Putamen (tissue), 1 donor: ENCODE measurements at regions not wholly inside any gene's neighbourhood (a gene's known extent, or its start where the extent isn't known, plus 50 kb on each side); places are given as distances from the start of the nearest gene placed in this dataset.
"Not testable (repeated sequence)": the region's sequence is repeated elsewhere in the genome, so short reads cannot be mapped to it uniquely, and the experiment has no call there.

Experiments
- DNase-seq: peaks from one replicate; pipeline ENCODE4 v3.0.0-alpha.2; 2016; ENCODE audit warnings: low spot score

GRCh38 chr5:131005963-131006684 is 158.9 kb downstream of the HINT1 start:
- DNase-seq, result no peak

GRCh38 chr5:131001507-131001906 is 163.5 kb downstream of the HINT1 start:
- no peak for DNase-seq

- no peak for DNase-seq
Observed at GRCh38 chr5:131000289-131000688, 164.8 kb downstream of the HINT1 start.

- DNase-seq, result not testable (repeated sequence)
Observed at GRCh38 chr5:130996720-130997119, 168.3 kb downstream of the HINT1 start.

- no peak for DNase-seq
Observed at GRCh38 chr5:130995851-130996250, 169.2 kb downstream of the HINT1 start.

GRCh38 chr5:130995254-130995515 is 169.9 kb downstream of the HINT1 start:
- no peak for DNase-seq

GRCh38 chr5:130994496-130995253 is 170.4 kb downstream of the HINT1 start:
- DNase-seq, result no peak

- DNase-seq, result no peak
Observed at GRCh38 chr5:130992621-130993020, 172.4 kb downstream of the HINT1 start.

GRCh38 chr5:130992095-130992494 is 173.0 kb downstream of the HINT1 start:
- no peak for DNase-seq

GRCh38 chr5:130985776-130986175 is 179.3 kb downstream of the HINT1 start:
- DNase-seq, result no peak

- DNase-seq, result no peak
Observed at GRCh38 chr5:130981663-130982062, 183.4 kb downstream of the HINT1 start.

GRCh38 chr5:130978475-130978874 is 186.6 kb downstream of the HINT1 start:
- DNase-seq, result peak; percentile 9

GRCh38 chr5:130976493-130976892 is 188.6 kb downstream of the HINT1 start:
- no peak for DNase-seq

GRCh38 chr5:130975847-130976246 is 189.2 kb downstream of the HINT1 start:
- DNase-seq, result no peak

- no peak for DNase-seq
Observed at GRCh38 chr5:130975299-130975698, 189.8 kb downstream of the HINT1 start.

GRCh38 chr5:130974021-130974683 is 190.9 kb downstream of the HINT1 start:
- no peak for DNase-seq

GRCh38 chr5:130966990-130967525 is 198.0 kb downstream of the HINT1 start:
- no peak for DNase-seq

- DNase-seq, result no peak
Observed at GRCh38 chr5:130965920-130966319, 199.1 kb downstream of the HINT1 start.

- DNase-seq, result no peak
Observed at GRCh38 chr5:130965360-130965759, 199.7 kb downstream of the HINT1 start.

GRCh38 chr5:130964231-130965202 is 200.5 kb downstream of the HINT1 start:
- no peak for DNase-seq

- no peak for DNase-seq
Observed at GRCh38 chr5:130963798-130964197, 201.3 kb downstream of the HINT1 start.

- no peak for DNase-seq
Observed at GRCh38 chr5:130957151-130957550, 207.9 kb downstream of the HINT1 start.
